Activated T-cell treated with anti-CD3 and anti-CD28 coated beads, Interleukin-2, amount 50 U/mL, for 72 hours (primary cell): ENCODE measurements at regions not wholly inside any gene's neighbourhood (a gene's known extent, or its start where the extent isn't known, plus 50 kb on each side); places are given as distances from the start of the nearest gene placed in this dataset.

ENCODE experiments used
- ATAC-seq, 2 donors: fragments of 150-1000 bp; cut with Tn5 transposase; replicated peaks in 1 of 2; 2 replicates each; pipeline ENCODE4 v1.10.0; 2021; ENCODE audit warnings: moderate library complexity in 2 of 2, mild to moderate bottlenecking in 1 of 2
- DNase-seq, 2 donors: peaks; one replicate each; pipeline ENCODE4 v3.0.0; 2021 to 2022; ENCODE audit warnings: mixed read lengths in 1 of 2
- H3K27ac Mint-ChIP-seq: one replicate; pipeline ENCODE4 v1.8.0; 2022; ENCODE audit warnings: mild to moderate bottlenecking, moderate library complexity, mixed read lengths
- H3K27me3 Mint-ChIP-seq: one replicate; pipeline ENCODE4 v1.8.0; 2022; ENCODE audit warnings: low read depth, mixed read lengths
- H3K36me3 Mint-ChIP-seq, 2 donors: one replicate each; pipeline ENCODE4 v1.8.0; 2022; ENCODE audit warnings: mixed read lengths in 2 of 2, mild to moderate bottlenecking in 1 of 2; ENCODE audit not compliant: insufficient read depth in 2 of 2
- H3K4me1 Mint-ChIP-seq: one replicate; pipeline ENCODE4 v1.8.0; 2022; ENCODE audit warnings: low read depth, mixed read lengths
- H3K4me3 Mint-ChIP-seq, 2 donors: one replicate each; pipeline ENCODE4 v1.8.0; 2022; ENCODE audit warnings: mild to moderate bottlenecking in 2 of 2, mixed read lengths in 2 of 2, moderate library complexity in 2 of 2
- H3K9me3 Mint-ChIP-seq, 2 donors: one replicate each; pipeline ENCODE4 v1.8.0; 2022; ENCODE audit warnings: mixed read lengths in 2 of 2

- Mint-ChIP-seq H3K4me3 (no peak overlapping the region), H3K36me3 (no peaks in the 10 kb centered on the region), H3K9me3 (no peaks in the 10 kb centered on the region), H3K27me3 (no peaks in the 10 kb centered on the region), H3K27ac (no peak overlapping the region), H3K4me1 (no peaks in the 10 kb centered on the region)
- ATAC-seq (no peak), DNase-seq (no peak)
Measured at GRCh38 chr18:67581178-67581577, 64.7 kb upstream of the DSEL start.

GRCh38 chr18:67577386-67577785 is 60.9 kb upstream of the DSEL start:
- H3K27ac Mint-ChIP-seq, result no peak overlapping the region
- DNase-seq, result no peak
- H3K4me3 Mint-ChIP-seq, result no peak overlapping the region
- no peaks in the 10 kb centered on the region for H3K9me3 Mint-ChIP-seq
- H3K36me3 Mint-ChIP-seq, result no peaks in the 10 kb centered on the region
- no peak for ATAC-seq
- no peaks in the 10 kb centered on the region for H3K4me1 Mint-ChIP-seq
- H3K27me3 Mint-ChIP-seq, result peaks cover 6% of the 10 kb centered on the region

GRCh38 chr18:67574749-67575148 is 58.2 kb upstream of the DSEL start:
- Mint-ChIP-seq H3K9me3 (no peaks in the 10 kb centered on the region), H3K27ac (no peak overlapping the region), H3K27me3 (peaks cover 6% of the 10 kb centered on the region), H3K36me3 (no peaks in the 10 kb centered on the region), H3K4me3 (no peak overlapping the region), H3K4me1 (no peaks in the 10 kb centered on the region)
- DNase-seq, result peak in 1 of 2 donors; percentile 5
- ATAC-seq, result peak in 1 of 2 donors; percentile 61

- ATAC-seq, result no peak
- Mint-ChIP-seq H3K27me3 (no peaks in the 10 kb centered on the region), H3K4me1 (no peaks in the 10 kb centered on the region), H3K36me3 (no peaks in the 10 kb centered on the region), H3K4me3 (no peak overlapping the region), H3K27ac (peak overlapping the region; percentile 27), H3K9me3 (no peaks in the 10 kb centered on the region)
- DNase-seq, result no peak
Measured at GRCh38 chr18:67568166-67568565, 51.6 kb upstream of the DSEL start.
